Hematopoietic multipotent progenitor cell treated with erythropoietin and hydrocortisone succinate and interleukin-3 and kit ligand, for 6 days (in vitro differentiated cells): ENCODE measurements at regions not wholly inside any gene's neighbourhood (a gene's known extent, or its start where the extent isn't known, plus 50 kb on each side); places are given as distances from the start of the nearest gene placed in this dataset.
"Not testable (repeated sequence)": the region's sequence is repeated elsewhere in the genome, so short reads cannot be mapped to it uniquely, and the experiment has no call there.

Source experiments
- DNase-seq: peaks from one replicate; pipeline ENCODE4 v3.0.0-alpha.2; 2015

DNA sequence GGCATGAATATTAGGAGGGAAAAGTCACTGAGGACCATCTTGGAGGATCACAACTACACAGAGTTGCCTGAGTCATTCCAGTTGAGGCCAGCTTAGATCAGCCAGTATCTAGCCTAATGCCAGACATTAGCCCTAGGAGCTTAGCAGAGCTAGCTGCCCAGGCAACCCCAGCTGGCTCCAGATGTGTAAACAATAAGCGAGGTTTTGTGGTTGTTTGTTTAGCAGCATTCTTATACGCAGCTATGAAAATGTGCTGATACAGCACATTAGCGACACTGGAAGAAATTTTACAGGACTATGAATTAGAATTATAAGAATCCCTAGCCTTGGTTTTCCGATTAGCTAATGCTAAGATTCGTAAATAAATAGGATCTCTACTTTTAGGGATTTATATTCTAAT is 59.3 kb downstream of the BTBD3 start:
- DNase-seq = no peak

DNA sequence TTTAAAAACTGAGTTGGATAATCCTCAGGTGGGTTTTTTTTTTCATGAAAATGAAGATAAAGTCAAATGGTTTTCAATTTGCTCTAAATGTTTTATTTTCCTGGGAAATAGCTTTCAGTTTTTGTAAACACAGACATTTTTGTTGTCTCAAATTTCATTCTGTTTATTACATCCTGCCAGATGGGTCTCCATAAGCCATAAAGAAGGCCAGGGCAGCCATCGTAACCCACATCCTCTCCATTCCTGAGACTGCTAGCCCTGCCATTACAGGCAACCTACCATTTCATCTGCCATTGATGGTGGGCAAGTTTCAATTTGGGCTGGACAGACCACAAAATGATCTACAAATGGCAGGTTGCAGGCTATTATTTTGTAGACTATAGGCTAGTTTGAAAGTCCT is 60.8 kb downstream of the BTBD3 start:
- DNase-seq = no peak

DNA sequence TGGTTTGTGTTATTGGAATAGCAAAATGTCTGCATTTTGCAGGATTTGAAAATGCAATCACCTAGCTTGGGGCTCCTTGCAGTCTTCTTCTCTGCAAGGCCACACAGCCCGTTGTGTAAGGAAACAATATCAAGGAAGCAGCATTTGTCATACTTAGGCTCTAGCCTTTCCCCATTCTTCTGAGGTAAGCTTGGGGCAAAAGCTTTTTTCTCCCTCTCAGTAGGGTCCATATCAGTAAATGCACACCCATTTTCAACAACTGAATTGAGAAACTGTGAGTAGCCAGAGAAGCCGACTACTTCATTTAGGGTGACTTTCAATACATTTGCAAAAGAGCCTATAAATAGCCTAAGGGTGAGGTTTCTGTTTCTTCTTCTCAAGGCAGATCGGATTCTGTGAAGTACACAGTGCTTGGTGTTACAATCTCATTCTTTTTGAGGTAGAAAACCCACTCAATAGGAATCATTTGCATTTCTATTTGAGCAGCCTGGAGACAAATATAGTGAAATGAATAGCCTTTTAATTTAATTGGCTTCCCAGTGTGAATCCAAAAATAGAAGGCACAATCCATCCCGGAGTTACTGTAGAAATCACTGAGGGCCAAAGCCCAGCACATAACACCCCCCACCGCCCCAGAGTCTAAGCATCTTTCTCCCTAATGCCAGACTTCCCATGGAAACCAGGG is 61.8 kb downstream of the BTBD3 start:
- no peak for DNase-seq

DNA sequence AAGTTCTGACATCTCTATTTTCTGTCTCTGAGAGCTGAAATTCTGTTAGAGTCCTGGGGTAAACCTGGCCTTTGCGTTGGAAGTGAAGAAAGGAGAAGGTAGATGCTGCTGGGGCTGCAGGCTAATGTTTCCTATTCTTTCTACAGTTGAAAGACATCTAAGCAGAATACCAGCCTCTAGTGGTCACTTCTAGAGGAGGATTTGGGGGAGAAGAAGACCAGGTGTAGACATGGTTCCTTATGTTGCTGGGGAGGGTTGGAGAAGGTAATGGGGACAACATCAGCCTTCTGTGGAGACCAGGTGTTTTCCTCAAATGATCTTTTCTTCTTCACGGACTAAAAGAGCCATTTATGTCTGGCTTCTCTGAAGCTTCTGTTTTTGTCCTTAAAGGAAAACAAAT is 62.6 kb downstream of the BTBD3 start:
- DNase-seq = no peak

DNA sequence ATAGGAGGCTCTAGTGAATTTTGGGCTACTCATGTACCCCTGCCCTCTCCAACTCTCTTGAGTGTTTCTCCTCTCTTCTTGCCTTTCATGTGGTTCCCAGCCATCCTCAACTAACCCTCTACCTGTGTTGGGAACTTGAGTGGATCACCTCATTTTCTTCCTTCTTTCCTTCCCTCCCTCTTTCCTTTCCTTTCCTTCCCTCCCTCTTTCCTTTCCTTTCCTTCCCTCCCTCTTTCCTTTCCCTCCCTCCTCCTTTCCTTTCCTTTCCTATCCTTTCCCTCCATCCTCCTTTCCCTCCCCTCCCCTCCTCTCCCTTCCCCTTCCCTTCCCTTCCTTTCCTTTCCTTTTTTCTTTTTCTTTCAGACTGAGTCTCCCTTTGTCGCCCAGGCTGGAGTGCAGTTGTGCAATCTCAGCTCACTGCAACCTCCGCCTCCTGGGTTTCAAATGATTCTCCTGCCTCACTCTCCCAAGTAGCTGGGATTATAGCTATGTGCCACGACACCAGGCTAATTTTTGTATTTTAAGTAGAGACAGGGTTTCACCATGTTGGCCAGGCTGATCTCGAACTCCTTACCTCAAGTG is 63.8 kb downstream of the BTBD3 start:
- DNase-seq = no peak

DNA sequence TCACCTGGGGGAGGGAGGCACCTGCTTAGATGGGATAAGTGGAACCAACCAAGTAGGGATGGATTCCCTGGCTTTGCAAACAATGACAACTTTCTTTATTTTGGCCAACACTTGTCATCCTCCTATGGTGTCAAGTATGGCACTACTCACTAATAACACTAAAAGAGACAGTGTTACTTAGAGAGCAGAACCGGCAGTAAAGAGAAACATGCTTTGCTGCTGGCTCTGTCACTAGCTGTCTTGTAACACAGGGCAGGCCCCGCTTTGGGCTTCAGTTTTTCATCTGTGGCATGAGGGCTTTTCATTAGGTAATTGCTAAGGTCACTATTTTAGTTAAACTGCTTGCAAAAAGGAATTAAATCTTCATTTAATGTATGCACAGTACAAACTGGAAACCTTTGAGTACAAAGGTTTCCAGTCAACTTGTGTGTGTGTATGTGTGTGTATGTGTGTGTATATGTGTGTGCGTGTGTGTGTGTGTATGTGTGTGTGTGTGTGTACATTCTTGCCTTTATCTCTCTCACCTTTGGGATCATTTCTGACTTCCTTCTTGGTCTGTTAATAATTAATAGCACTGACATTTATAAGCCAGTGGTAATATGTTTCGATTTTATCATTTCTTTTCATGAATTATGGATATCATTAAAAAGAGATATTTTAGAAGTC is 64.7 kb downstream of the BTBD3 start:
- no peak for DNase-seq

DNA sequence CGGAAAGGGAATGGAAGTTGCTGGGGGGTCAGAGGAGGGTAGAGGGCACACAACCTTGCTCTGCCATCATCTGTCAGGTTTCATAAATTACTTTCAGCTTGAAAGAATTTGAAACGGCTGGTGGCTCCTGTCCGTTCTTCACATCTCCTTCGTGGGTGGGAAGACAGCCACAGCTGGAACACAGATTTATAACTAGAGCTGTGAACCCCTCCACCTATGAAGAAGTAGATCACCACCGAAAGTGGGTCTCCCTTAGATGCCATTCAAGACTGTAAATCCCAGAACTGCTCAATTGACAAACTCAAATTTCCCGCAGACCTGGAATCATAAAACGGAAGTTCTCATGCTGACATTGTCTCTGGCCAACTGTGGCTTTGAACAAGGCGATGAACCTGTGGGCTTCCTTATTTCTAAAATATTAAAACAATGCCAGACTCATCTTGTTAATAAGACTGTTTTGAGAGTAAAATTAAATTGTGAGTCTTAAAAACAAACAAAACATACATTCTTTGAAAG is 65.3 kb downstream of the BTBD3 start:
- no peak for DNase-seq

DNA sequence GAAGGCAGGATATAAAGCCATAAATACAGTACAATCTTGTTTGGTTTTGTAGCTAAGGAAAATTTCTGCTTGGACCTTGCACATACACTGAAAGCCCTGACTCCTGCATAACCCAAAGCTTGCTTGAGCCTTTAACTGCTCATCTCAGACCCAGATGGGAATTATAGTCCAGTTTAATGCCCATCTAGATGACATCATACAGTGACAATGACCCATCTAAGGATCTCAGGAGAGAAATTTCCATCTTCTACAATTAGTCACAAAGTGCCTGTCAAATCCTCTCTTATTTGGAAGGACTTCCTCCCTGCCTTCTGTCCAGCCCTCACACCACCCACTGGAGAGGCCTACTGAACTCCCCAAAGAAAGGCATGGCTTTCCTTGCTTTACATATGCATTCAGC is 69.3 kb downstream of the BTBD3 start:
- DNase-seq = no peak

DNA sequence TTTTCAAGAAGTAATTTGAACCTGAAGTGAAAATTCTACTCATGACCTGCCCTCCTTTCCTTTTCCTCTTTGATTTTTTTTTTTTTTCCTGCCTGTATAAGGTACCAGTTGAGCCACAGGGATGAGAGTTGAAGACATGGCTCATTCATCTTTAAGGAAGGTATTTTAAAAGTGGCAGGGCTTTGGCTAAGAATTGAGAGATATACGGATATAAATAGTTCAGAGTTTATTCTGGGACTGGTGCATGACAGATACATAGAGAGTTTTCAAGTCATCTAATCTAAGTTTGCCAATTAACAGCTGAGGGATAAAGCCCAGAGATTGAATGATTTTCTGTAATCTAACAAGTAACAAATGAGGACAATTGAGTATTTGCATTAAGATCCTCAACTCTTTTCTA is 69.8 kb downstream of the BTBD3 start:
- DNase-seq = no peak

DNA sequence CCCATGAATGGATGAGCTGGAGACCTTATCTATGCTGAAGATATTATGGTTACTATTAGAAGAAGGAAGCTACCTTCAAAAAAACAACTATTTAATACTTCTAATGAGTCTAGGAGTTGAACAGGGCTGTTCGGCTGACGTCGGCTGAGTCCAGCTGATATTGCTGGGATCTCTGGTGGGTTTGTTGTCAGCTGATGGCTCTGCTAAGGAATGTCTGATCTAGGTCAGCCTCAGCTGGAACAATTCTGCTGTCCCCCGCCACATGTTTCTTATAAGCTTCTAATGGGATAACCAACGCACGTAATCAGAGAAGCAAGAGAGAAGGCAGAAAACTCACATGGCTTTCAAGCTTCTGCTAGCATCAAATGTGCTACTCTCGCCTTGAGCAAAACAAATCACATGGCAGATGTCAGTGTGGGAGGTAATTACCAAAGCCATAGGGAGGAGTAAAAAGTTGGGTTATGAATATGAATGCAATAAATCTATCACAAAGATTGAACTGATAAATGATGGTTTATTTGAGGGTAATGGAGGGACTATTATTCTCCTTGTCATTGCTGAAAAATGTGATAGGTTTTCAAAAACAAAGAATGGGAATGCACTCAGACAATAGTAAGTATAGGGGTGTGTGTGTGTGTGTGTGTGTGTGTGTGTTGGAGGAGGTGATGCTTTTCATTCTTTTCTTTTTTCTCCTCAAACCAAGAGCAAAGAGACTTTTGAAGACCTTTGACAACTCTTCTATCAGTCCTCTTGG is 71.5 kb downstream of the BTBD3 start:
- no peak for DNase-seq

DNA sequence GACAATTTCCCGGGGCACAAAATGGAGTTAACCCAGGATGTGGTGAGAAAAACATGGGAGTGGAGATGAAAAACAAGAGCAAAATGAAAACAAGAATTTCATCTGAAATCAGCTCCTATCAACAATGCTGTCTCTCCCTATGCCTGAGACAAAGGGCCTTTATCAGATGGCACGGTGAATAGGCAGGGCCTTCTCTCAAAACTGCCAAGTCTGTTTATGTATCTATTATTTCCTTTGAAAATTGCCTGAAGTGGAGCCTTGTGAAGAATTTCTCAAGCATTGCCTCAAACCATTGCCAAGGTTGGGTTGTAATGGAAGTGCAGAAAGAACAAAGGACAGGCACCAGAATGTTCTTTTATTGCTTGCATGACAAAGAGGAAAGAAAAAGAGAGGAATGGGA is 74.7 kb downstream of the BTBD3 start:
- DNase-seq = no peak

DNA sequence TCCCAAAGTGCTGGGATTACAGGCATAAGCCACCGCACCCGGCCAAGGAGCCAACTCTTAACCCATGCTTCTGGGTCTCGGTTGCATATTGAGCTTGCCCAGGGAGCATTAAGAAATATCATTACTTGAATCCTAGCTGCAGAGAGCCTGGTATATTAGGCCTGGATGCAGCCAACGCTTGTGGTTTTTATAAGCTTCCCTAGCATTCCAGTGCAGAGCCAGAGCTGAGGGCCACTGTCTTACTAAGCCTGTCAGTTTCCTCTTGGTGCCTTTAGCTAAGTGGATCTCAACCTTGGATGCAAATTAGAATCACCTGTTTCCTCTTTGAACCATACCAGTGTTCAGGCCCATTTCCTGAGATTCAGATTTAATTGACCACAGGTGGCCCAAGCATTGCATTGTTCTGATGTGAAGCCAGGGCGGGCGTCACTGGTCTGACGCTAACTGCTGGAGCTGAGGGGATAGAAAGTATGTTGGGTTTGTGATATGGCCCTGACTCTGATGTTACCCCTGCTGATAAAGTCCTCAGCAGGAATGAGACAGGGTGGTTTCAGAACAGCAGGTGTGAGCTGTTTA is 76.3 kb downstream of the BTBD3 start:
- no peak for DNase-seq

DNA sequence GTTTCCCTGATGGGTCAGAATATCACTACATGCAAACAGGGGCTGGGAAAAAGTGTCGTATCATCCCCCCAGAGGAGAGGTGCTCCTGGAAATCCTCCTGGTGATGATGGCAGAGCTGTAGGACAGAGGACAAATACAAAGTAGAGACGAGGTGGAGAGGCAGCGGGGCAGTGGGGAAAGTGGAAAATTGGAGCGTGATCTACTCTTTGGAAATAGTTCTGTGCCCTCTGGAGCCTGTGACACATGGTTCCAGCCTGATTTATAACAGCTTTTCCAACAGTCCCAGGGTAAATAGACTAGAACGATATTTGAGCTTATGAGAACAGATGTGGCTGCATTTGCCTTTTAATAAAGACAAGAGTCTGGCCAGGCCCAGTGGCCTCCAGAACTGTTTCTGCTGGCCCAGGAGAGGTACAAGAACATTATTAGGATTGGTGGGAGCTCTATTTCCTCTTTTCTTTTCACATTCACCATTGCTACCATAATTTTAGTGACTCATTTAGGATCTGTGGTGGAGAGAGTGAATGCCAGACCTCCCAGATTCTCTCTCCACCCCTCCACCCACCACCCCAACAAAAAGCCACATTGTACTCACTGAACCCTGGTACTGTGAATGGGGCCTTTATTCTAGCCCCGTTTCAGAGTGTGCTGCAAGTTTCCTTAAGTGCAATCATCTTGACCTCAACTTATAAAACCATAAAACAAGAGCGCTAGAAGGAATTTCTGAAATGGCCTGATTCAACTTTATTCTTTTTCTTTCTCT is 78.3 kb downstream of the BTBD3 start:
- DNase-seq = no peak

DNA sequence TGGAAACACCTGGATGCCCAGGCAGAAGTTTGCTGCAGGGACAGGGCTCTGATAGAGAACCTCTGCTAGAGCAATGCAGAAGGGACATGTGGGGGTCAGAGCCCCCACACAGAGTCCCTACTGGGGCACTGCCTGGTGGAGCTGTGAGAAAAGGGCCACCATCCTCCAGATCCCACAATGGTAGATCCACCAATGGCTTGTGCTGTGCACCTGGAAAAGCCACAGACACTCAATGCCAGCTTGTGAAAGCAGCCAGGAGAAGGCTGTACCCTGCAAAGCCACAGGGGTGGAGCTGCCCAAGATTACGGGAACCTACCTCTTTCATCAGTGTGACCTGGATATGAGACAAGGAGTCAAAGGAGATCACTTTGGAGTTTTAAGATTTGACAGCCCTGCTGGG is 87.1 kb downstream of the BTBD3 start:
- DNase-seq = not testable (repeated sequence)

DNA sequence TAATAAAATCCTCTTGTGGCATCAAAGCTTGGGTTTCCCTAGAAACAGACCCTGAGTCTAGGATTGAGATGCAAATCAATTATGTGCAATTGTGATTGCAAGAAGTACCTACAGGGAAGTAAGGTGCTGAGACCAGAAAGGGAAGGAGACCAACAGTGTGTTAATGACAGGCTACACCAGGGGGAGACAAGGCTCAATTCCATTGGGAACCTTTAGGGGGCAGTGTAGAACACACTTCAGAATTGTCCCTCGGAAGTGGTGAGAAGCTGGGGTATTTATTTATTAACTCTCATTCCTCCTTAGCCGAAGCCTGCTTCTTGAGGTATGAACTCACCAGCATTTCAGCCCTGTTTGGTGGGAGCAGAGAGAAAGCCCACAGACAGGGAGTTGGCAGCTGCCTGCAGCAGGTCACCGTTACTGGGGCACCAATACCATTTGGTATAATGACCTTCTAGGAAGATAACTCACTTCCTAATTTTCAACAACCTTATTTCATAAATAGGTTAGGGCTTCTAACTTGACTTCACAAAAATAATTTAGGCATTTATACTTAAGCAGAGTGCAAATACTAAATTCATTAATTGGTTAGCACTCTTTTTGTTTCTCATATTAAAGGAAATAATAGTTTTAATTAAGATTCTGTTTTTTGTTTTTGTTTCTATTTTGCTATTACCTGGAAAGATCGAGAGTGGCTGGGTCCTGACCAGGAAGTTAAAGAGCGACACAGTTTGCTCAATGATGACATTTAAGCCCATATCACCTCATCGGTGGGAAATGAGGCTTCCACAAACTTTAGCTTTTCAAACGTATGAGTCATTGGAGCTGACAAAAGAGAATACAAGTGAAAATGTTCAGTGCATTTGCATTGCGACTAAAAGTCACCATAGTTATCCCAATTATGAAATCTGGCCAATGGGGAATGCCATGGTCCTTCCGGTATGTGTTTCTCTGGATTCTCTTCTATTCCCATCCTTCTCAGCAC is 94.8 kb downstream of the BTBD3 start:
- DNase-seq = peak; percentile 78

DNA sequence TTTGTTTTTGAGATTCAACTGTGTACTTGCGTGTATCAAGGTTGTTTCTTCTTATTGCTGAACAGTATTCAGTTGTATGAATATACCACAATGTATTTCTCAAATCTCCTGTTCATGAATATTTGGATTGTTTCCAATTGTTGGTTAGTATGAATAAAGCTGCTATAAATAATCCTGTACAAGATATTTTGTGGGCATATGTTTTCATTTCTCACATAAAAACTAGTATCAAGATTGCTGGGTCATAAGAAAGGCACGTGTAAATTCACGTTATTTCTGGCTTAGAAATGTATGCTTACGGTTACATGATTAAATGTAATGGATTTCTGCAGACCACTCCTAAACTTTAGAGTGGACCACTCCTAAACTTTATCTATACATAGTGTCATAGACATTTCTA is 96.6 kb downstream of the BTBD3 start:
- DNase-seq = no peak

DNA sequence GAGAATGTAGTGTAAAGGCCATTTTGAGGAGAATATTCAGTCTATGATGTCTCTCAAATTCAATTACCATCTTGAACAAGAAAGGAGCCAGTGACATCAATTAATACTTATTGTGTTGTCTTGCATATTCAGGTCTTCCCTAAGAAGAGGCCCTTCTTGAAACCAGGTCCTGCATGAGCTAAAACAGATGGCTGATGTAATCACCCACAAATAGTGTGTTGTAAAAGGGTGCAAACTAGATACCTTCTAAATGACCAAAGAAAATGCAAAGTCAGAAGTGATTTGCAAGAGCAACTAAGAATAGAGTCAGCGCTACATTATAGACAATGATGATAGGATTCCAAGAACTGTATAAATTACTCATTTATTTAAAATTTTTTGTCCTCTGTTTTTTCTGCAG is 97.0 kb downstream of the BTBD3 start:
- no peak for DNase-seq

DNA sequence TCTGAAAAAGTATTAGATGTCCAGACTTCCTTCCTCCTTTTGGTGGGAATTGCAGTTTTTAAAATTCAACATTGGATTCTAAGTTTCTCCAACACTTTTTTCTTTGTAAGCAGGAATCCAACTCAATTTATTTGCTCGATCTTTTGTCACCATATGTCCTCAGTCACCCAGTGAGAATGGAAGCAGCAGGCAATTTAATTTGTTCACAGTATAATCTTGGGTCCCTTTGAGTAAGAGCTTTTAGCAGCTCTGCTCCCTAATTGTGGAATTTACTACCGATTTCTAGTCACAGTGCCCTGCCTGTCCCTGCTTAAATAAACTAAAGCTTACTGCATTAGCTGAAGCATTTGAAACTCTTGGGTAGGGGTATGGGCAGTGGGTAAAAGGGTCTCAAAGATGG is 98.6 kb downstream of the BTBD3 start:
- DNase-seq = no peak

DNA sequence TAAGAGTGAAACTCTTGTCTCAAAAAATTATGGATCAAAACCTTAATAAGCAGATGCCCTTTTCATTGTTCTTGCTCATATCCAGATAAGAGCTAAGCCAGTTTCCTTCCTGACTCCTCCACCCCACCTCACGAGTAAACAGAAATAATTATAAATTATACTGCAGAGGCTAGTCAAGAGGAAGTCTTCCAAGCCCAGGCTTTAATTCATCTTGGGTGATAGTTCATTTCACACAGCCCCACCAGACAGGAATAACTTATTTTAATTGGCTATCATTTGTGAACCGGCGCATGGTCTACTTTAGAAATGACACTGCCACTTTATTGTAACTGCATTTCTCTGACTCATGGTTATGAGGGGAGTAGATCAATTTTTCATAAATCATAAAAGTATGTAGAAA is 102.0 kb downstream of the BTBD3 start:
- DNase-seq = no peak

DNA sequence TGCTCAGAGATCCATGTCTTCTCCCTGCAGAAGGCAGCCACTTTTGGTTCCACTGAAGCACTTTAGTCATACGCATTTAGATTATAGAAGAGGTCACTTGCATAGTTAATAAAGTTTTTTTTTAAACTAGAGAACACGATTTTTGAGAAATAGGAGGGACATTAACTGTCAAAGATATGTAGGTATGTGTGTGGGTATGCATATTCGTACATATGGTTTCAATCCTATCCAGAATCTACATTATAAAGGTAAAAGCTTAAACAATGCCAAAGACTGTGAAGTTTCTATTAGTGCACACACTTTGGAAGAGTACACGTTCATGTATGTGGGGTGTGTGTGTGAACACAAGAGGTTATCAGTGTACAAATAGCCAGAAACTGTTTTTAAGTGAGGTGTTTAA is 103.2 kb downstream of the BTBD3 start:
- no peak for DNase-seq

DNA sequence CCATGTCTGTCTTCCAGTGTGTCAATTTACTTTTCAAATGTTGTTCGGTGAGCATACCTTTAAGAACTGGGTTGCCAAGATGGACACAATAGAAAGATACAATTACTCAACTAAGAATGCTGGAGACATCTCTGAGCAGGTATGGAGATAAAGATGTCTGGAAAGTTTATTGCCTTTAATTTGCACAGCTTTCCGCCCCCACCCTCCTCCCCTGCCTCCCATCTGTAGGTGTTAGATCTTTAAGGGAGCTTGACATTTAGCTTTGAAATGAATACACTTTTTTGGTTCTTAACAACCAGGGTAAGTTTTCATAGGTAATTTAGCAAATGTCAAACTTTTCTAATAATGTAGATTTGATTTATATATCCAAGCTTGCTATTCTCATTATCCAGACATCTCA is 104.4 kb downstream of the BTBD3 start:
- DNase-seq = no peak
